ENCODE measurements at regions not wholly inside any gene's neighbourhood (a gene's known extent, or its start where the extent isn't known, plus 50 kb on each side); places are given as distances from the start of the nearest gene placed in this dataset.

DNA sequence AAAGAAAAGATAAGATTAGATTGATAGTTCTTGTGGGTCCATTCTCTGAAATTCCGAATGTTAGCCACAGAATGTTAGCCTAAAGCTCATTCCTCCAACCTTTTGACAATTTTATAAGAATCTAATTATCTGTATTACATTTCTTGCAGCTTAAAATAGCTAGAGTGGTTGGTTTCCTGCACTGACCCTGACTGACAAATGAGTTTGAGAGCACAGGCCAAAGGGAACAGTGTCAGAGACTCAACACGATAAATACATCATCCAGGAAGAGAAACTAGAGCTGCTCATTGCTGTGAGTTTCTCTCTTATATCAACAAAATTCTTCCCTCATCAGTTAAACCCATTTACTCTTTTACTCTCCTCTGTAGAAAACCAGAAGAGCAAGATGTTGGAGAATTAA is 82.1 kb upstream of the PPM1J start:
- H3K36me3 Mint-ChIP-seq, result no peaks in the 10 kb centered on the region
- TF ChIP-seq, protein P1, sequence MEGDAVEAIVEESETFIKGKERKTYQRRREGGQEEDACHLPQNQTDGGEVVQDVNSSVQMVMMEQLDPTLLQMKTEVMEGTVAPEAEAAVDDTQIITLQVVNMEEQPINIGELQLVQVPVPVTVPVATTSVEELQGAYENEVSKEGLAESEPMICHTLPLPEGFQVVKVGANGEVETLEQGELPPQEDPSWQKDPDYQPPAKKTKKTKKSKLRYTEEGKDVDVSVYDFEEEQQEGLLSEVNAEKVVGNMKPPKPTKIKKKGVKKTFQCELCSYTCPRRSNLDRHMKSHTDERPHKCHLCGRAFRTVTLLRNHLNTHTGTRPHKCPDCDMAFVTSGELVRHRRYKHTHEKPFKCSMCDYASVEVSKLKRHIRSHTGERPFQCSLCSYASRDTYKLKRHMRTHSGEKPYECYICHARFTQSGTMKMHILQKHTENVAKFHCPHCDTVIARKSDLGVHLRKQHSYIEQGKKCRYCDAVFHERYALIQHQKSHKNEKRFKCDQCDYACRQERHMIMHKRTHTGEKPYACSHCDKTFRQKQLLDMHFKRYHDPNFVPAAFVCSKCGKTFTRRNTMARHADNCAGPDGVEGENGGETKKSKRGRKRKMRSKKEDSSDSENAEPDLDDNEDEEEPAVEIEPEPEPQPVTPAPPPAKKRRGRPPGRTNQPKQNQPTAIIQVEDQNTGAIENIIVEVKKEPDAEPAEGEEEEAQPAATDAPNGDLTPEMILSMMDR (conservative IDR thresholded peaks at IDR 0.05), result no peak
- no peaks in the 10 kb centered on the region for H3K9me3 Mint-ChIP-seq
- peaks cover 4% of the 10 kb centered on the region for H3K27me3 Mint-ChIP-seq
- H3K27ac Mint-ChIP-seq, result peak overlapping the region; percentile 93
- H3K4me3 Mint-ChIP-seq, result peak overlapping the region; percentile 32
- DNase-seq (ENCODE audit: extremely low spot score, unreplicated experiment), result no peak
- peaks cover 18% of the 10 kb centered on the region for H3K4me1 Mint-ChIP-seq (ENCODE audit: unreplicated experiment)

DNA sequence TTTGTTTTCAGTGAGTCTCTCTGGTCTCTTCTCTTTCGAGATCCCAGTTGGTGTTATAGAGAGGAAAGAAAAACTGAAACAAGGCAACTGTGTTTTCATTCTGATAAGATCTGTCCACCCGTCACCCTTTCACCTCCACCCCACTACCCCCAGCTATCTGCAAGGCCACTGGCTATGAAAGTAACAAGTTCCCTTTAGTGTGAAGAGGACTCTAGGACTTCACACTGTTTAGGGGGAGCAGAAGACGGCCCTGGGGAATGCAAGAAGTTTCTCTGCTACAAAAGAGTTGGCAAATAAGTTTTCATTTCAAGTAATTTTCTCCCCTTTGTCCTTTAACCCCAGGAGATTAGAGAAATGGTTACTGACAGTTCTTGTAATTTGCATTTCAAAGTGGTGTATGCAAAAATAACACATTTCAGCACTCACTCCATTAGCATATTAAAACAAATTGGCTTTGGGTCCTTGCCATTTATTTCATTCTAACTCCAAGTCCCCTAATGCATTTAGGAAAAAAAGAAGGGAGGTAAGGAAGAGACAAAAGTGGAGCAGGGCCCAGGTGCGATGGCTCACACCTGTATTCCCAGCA is 79.6 kb upstream of the PPM1J start:
- DNase-seq (ENCODE audit: extremely low spot score, unreplicated experiment), result no peak
- H3K36me3 Mint-ChIP-seq, result no peaks in the 10 kb centered on the region
- H3K9me3 Mint-ChIP-seq, result no peaks in the 10 kb centered on the region
- peaks cover 12% of the 10 kb centered on the region for H3K27me3 Mint-ChIP-seq
- TF ChIP-seq, protein P1 (conservative IDR thresholded peaks at IDR 0.05), result no peak
- H3K4me3 Mint-ChIP-seq, result no peak overlapping the region
- H3K27ac Mint-ChIP-seq, result no peak overlapping the region
- H3K4me1 Mint-ChIP-seq (ENCODE audit: unreplicated experiment), result peaks cover 33% of the 10 kb centered on the region

DNA sequence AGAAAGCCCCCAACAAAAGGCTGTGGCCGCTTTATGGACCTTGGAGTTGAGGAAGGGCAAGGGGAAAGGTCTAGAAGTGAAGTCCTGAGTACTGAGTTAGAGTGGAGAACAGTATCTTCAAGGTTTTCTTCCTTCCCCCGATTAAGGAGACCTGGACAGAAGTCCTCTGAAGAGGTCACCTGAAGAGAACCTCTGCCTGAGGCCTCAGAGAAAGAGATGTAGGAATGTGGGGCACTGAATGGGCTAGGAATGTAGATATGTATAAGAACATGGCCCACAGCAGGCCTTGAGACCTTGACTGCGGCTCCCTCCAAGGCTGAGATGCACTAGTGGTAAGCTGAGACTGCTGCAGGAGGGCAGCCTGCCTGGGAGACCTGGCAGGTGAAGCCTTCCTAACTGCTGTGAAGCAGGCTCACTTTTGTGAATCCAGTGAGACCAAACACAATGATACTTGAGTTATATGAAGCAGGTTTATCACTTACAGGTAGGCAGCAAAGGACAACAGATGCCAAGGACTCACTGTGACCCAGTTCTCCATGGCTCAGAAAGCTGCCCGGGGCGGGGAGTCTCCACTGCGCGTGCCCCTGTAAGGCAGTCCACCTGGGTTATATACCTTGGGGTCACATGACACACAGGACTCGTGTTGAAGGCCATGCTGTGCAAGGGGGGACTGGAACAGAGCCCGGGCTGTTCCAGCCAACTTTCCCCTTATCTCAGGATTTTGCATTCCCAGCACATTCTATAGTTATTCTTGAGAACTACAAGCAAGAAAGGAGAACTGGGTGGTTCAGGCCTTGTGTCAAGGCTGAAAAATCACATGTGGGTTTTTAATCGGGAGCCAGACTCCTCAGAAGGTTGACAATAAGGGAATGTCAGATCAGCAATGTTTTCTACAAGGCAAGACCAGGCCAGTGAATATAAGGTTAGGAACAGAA is 78.8 kb upstream of the PPM1J start:
- no peak overlapping the region for H3K4me3 Mint-ChIP-seq
- H3K4me1 Mint-ChIP-seq (ENCODE audit: unreplicated experiment), result peaks cover 33% of the 10 kb centered on the region
- DNase-seq (ENCODE audit: extremely low spot score, unreplicated experiment), result no peak
- H3K36me3 Mint-ChIP-seq, result no peaks in the 10 kb centered on the region
- TF ChIP-seq, protein P1 (conservative IDR thresholded peaks at IDR 0.05), result no peak
- peaks cover 12% of the 10 kb centered on the region for H3K27me3 Mint-ChIP-seq
- H3K27ac Mint-ChIP-seq, result no peak overlapping the region
- no peaks in the 10 kb centered on the region for H3K9me3 Mint-ChIP-seq

DNA sequence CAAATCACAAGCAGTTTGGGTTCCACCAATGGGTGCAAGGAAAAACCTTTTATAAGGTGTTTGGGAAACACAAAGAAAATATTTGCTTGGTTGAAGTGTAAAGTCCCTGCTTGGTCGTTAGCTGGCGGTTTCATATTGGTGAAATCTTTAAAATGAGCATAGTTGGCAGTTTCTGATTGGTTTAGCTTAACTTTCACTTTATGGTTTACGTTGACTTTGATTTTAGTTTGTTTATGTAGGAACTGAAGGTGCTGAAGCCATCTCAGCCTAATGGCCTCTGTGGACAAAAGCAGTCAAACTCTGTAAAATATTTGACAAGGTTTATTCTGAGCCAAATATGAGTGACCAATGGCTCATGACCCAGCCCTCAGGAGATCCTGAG is 76.6 kb upstream of the PPM1J start:
- Mint-ChIP-seq H3K4me1 (ENCODE audit: unreplicated experiment) (peaks cover 19% of the 10 kb centered on the region), H3K4me3 (no peak overlapping the region), H3K27me3 (peaks cover 12% of the 10 kb centered on the region), H3K27ac (no peak overlapping the region), H3K9me3 (no peaks in the 10 kb centered on the region), H3K36me3 (no peaks in the 10 kb centered on the region)
- no peak for DNase-seq (ENCODE audit: extremely low spot score, unreplicated experiment)
- TF ChIP-seq, protein P1 (conservative IDR thresholded peaks at IDR 0.05), result no peak

DNA sequence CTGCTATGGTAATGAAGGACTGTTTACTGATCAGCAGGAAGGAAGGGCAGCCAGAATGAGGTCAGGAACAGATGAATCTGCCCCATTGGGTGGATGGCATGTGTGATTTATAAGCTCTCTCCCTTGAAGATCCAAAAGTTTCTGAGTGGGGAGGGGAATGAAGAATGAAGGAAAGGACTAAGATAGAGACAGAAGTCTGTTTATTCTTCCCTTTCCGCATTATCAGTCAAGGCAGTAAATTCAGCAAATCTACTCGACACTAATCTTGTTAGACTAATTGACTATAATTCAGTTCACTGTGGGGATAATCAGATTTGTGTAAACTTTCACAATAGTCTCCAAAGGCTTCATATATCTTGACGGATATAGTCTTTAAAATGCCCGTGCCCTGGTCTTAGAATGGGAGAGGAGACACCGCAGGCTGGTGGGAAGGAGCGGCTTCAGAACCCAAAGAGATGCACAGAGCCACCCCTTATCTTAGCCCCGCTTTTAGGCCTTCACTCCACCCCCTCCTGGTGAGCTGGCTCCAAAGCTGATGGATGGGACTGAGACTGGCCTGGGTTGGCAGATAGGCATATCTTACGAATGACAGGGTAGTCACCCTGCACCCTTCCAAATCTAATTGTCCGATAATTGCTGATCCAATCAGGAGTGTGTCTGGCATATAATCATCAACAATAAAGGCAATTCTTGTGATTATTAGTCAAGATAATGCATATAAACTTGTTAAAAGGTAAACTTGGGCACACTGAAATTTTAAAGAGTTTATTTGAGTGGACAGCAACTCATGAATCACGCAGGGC is 76.0 kb upstream of the PPM1J start:
- H3K27me3 Mint-ChIP-seq, result peaks cover 12% of the 10 kb centered on the region
- no peaks in the 10 kb centered on the region for H3K9me3 Mint-ChIP-seq
- no peak overlapping the region for H3K27ac Mint-ChIP-seq
- TF ChIP-seq, protein P1 (conservative IDR thresholded peaks at IDR 0.05), result no peak
- H3K4me3 Mint-ChIP-seq, result no peak overlapping the region
- peaks cover 19% of the 10 kb centered on the region for H3K4me1 Mint-ChIP-seq (ENCODE audit: unreplicated experiment)
- DNase-seq (ENCODE audit: extremely low spot score, unreplicated experiment), result no peak
- H3K36me3 Mint-ChIP-seq, result no peaks in the 10 kb centered on the region

Measured in type B pancreatic cell (in vitro differentiated cells).